ENCODE measurements at regions not wholly inside any gene's neighbourhood (a gene's known extent, or its start where the extent isn't known, plus 50 kb on each side); places are given as distances from the start of the nearest gene placed in this dataset.

DNA sequence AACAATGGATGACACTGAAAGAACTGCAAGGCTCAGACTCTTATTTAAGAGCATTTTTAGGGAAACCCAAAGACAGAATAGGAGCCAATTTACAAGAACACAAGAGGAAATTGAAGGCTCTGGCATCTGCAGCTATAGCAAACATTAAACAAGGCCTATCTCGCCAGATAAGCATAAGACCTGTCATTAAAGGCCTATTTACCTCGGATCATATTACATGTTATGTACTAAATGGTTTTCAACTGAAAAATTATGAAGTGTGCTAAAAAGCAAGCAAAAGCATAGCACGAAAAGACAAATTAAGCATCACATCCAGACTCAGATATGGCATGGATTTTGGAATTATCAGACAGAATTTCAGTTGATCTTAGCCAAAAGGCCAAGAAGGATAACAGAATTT lies 617.1 kb downstream of the SQOR start:
- no peaks in the 10 kb centered on the region for H3K27me3 ChIP-seq (ENCODE audit: insufficient read depth, low read length)
- no peak overlapping the region for H4K5ac ChIP-seq (ENCODE audit: insufficient read length, low read depth, low read length)
- no peak overlapping the region for H2BK12ac ChIP-seq (ENCODE audit: insufficient read length, low read depth, low read length)
- H3K27ac ChIP-seq (ENCODE audit: insufficient read length, low read depth, low read length), result no peak overlapping the region
- H3K4me1 Mint-ChIP-seq, result peaks cover 16 to 17% of the 10 kb centered on the region in 2 experiments
- no peaks in the 10 kb centered on the region for H3K79me1 ChIP-seq (ENCODE audit: insufficient read depth, low read depth, low read length, poor library complexity, severe bottlenecking)
- no peaks in the 10 kb centered on the region for H3K27me3 Mint-ChIP-seq (ENCODE audit: low read depth)
- no peaks in the 10 kb centered on the region for H3K9me3 ChIP-seq (ENCODE audit: control insufficient read depth, low read depth, low read length)
- no peak overlapping the region for H2BK20ac ChIP-seq (ENCODE audit: low read depth, low read length, poor library complexity, severe bottlenecking)
- H4K91ac ChIP-seq (ENCODE audit: insufficient read length, low read depth, low read length), result no peak overlapping the region
- no peak overlapping the region for H2BK15ac ChIP-seq (ENCODE audit: low read depth, low read length)
- H4K20me1 ChIP-seq (ENCODE audit: control insufficient read depth, insufficient read depth, insufficient read length), result no peaks in the 10 kb centered on the region
- no peak overlapping the region for H3K18ac ChIP-seq (ENCODE audit: insufficient read length, low read depth, low read length)
- H2BK120ac ChIP-seq (ENCODE audit: low read depth, low read length, poor library complexity, severe bottlenecking), result no peak overlapping the region
- peaks cover 0 to 3% of the 10 kb centered on the region in 2 experiments; a peak in 1 of 5 replicates for H3K9me3 Mint-ChIP-seq
- no peak overlapping the region for H3K9ac ChIP-seq (ENCODE audit: extremely low read depth, insufficient read length, low read length)
- no peaks in the 10 kb centered on the region for H3K79me2 ChIP-seq (ENCODE audit: insufficient read depth, low read length)
- WGBS (ENCODE audit: extremely low coverage, insufficient read length, low lambda C conversion rate), result no CpG with 5 or more reads among the region's 3 CpGs
- no peak overlapping the region for H4K8ac ChIP-seq (replicated peaks; ENCODE audit: insufficient read length, low read depth, low read length)
- no peaks in the 10 kb centered on the region for H3K36me3 Mint-ChIP-seq (ENCODE audit: insufficient read depth in 1 of 3, low read depth in 3 of 3)
- H2AFZ ChIP-seq (ENCODE audit: low read length), result no peak overlapping the region
- H3K4me3 Mint-ChIP-seq, result no peak overlapping the region
- H3K4me1 ChIP-seq (ENCODE audit: insufficient read depth, low read length), result peaks cover 2% of the 10 kb centered on the region; the same call in 1 of the 2 replicates
- TF ChIP-seq, protein P1, sequence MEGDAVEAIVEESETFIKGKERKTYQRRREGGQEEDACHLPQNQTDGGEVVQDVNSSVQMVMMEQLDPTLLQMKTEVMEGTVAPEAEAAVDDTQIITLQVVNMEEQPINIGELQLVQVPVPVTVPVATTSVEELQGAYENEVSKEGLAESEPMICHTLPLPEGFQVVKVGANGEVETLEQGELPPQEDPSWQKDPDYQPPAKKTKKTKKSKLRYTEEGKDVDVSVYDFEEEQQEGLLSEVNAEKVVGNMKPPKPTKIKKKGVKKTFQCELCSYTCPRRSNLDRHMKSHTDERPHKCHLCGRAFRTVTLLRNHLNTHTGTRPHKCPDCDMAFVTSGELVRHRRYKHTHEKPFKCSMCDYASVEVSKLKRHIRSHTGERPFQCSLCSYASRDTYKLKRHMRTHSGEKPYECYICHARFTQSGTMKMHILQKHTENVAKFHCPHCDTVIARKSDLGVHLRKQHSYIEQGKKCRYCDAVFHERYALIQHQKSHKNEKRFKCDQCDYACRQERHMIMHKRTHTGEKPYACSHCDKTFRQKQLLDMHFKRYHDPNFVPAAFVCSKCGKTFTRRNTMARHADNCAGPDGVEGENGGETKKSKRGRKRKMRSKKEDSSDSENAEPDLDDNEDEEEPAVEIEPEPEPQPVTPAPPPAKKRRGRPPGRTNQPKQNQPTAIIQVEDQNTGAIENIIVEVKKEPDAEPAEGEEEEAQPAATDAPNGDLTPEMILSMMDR (conservative IDR thresholded peaks at IDR 0.05), result no peak
- no peak overlapping the region for H3K56ac ChIP-seq (ENCODE audit: insufficient read length, low read depth, low read length)
- no peak overlapping the region for H3K4ac ChIP-seq (ENCODE audit: low read depth, low read length)
- H2BK5ac ChIP-seq (ENCODE audit: insufficient read length, low read length), result no peak overlapping the region
- H3T11ph ChIP-seq (ENCODE audit: low read length), result no peak overlapping the region
- no peak for DNase-seq
- no peaks in the 10 kb centered on the region for H3K23me2 ChIP-seq (ENCODE audit: insufficient read length, low read depth, low read length, poor library complexity, severe bottlenecking)
- H2AK5ac ChIP-seq (ENCODE audit: insufficient read length, low read length), result no peak overlapping the region
- H3K4me2 ChIP-seq (ENCODE audit: insufficient read depth, insufficient read length, low read length), result no peak overlapping the region
- H3K14ac ChIP-seq (ENCODE audit: insufficient read depth, low read length), result no peak overlapping the region
- no peak overlapping the region for H3K23ac ChIP-seq (ENCODE audit: insufficient read length, low read depth, low read length)
- 0 out of 7 replicates have a peak overlapping the region, but pooled peaks of 1 of the 3 experiments have one; percentile 24 for H3K27ac Mint-ChIP-seq

All from H9 (cell line).